OCI-LY1 (cell line): ENCODE measurements at regions not wholly inside any gene's neighbourhood (a gene's known extent, or its start where the extent isn't known, plus 50 kb on each side); places are given as distances from the start of the nearest gene placed in this dataset.

Source experiments
- EZH2 ChIP-seq: fragments of 200-600 bp; sonication (generic), shearing (Covaris generic); IDR thresholded peaks from 2 replicates; pipeline ENCODE4 v1.8.0; 2017; ENCODE audit warnings: borderline replicate concordance, mixed run types, mild to moderate bottlenecking, antibody characterized with exemption, low read length, moderate library complexity, mixed read lengths
- TF ChIP-seq, protein P1 (sequence below): fragments of 200-600 bp; sonication (generic), shearing (Covaris generic); IDR thresholded peaks from 2 replicates; pipeline ENCODE4 v1.5.1; 2017; ENCODE audit warnings: mild to moderate bottlenecking, antibody characterized with exemption, low read length, moderate library complexity, mixed read lengths

GRCh38 chr1:219478811-219479210 lies 134.1 kb downstream of the ZC3H11B start:
- TF ChIP-seq, protein P1, sequence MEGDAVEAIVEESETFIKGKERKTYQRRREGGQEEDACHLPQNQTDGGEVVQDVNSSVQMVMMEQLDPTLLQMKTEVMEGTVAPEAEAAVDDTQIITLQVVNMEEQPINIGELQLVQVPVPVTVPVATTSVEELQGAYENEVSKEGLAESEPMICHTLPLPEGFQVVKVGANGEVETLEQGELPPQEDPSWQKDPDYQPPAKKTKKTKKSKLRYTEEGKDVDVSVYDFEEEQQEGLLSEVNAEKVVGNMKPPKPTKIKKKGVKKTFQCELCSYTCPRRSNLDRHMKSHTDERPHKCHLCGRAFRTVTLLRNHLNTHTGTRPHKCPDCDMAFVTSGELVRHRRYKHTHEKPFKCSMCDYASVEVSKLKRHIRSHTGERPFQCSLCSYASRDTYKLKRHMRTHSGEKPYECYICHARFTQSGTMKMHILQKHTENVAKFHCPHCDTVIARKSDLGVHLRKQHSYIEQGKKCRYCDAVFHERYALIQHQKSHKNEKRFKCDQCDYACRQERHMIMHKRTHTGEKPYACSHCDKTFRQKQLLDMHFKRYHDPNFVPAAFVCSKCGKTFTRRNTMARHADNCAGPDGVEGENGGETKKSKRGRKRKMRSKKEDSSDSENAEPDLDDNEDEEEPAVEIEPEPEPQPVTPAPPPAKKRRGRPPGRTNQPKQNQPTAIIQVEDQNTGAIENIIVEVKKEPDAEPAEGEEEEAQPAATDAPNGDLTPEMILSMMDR: no peak
- TF ChIP-seq EZH2: no peak
